Testis (tissue), 2 donors: ENCODE measurements at regions not wholly inside any gene's neighbourhood (a gene's known extent, or its start where the extent isn't known, plus 50 kb on each side); places are given as distances from the start of the nearest gene placed in this dataset.

Source experiments
- POLR2A ChIP-seq: fragments of 450-650 bp; IDR thresholded peaks from one replicate; pipeline ENCODE4 v1.6.1; 2017; ENCODE audit warnings: antibody characterized with exemption, mild to moderate bottlenecking, moderate library complexity
- TF ChIP-seq, protein P1 (sequence below), 3 experiments: fragments of 450-650 bp in 2 of 3; fragments of 200-600 bp in 1 of 3; sonication (generic) in 1 of 3; IDR thresholded peaks; one replicate each; pipeline ENCODE4 v1.5.1; 2016 to 2019; ENCODE audit warnings: antibody characterized with exemption in 3 of 3, mild to moderate bottlenecking in 2 of 3, moderate library complexity in 1 of 3

GRCh38 chr5:155822177-155822576 is 504.8 kb upstream of the SGCD start:
- TF ChIP-seq, protein P1, sequence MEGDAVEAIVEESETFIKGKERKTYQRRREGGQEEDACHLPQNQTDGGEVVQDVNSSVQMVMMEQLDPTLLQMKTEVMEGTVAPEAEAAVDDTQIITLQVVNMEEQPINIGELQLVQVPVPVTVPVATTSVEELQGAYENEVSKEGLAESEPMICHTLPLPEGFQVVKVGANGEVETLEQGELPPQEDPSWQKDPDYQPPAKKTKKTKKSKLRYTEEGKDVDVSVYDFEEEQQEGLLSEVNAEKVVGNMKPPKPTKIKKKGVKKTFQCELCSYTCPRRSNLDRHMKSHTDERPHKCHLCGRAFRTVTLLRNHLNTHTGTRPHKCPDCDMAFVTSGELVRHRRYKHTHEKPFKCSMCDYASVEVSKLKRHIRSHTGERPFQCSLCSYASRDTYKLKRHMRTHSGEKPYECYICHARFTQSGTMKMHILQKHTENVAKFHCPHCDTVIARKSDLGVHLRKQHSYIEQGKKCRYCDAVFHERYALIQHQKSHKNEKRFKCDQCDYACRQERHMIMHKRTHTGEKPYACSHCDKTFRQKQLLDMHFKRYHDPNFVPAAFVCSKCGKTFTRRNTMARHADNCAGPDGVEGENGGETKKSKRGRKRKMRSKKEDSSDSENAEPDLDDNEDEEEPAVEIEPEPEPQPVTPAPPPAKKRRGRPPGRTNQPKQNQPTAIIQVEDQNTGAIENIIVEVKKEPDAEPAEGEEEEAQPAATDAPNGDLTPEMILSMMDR (IDR thresholded peaks at IDR 0.05): no peak
- no peak for TF ChIP-seq POLR2A
